Transverse colon (tissue), 4 donors: ENCODE measurements at regions not wholly inside any gene's neighbourhood (a gene's known extent, or its start where the extent isn't known, plus 50 kb on each side); places are given as distances from the start of the nearest gene placed in this dataset.

ENCODE experiments used
- CTCF ChIP-seq, 5 experiments: fragments of 200-600 bp in 3 of 5; fragments of 450-650 bp in 2 of 5; sonication (generic) in 3 of 5; IDR thresholded peaks; 1 replicate in 2 of 5; 2 replicates in 3 of 5; pipeline ENCODE4 v1.5.1; 2016 to 2017; ENCODE audit warnings: antibody characterized with exemption in 5 of 5, inconsistent platforms in 3 of 5, mild to moderate bottlenecking in 2 of 5, moderate library complexity in 1 of 5
- POLR2A ChIP-seq: fragments of 450-650 bp; IDR thresholded peaks from one replicate; pipeline ENCODE4 v1.6.1; 2016; ENCODE audit warnings: antibody characterized with exemption, mild to moderate bottlenecking, moderate library complexity
- POLR2AphosphoS5 ChIP-seq, 3 donors: sonication (generic); formaldehyde crosslinking; IDR thresholded peaks; one replicate each; pipeline ENCODE4 v1.6.1; 2016; ENCODE audit warnings: antibody characterized with exemption in 3 of 3

GRCh38 chr3:166661621-166662020 is 718.5 kb downstream of the ZBBX start:
- TF ChIP-seq CTCF (IDR thresholded peaks at IDR 0.05) (no peak), POLR2A (no peak), POLR2AphosphoS5 (IDR thresholded peaks at IDR 0.05) (no peak)
